GM13977 (cell line): ENCODE measurements at regions not wholly inside any gene's neighbourhood (a gene's known extent, or its start where the extent isn't known, plus 50 kb on each side); places are given as distances from the start of the nearest gene placed in this dataset.

Experiments used
- DNase-seq: peaks from one replicate; pipeline ENCODE4 v3.0.0; 2012; ENCODE audit warnings: low spot score
- in situ Hi-C: fragments of 300-500 bp; cut with MboI; formaldehyde crosslinking; loops from one replicate; pipeline ENCODE4 v1.12.0; 2022; ENCODE audit warnings: low sequenced_read_pairs, low pct_unique_long_range_greater_than_20kb, mixed read lengths, inconsistent platforms; ENCODE audit not compliant: unreplicated experiment
- TF ChIP-seq, protein P1 (sequence below): IDR thresholded peaks from 2 replicates; pipeline ENCODE4 v1.5.1; 2012; ENCODE audit warnings: mild to moderate bottlenecking, control low read depth; ENCODE audit not compliant: insufficient read depth; ENCODE audit errors: extremely low read depth, missing control alignments

- in situ Hi-C loops = no loop called here
- DNase-seq = no peak
- TF ChIP-seq, protein P1, sequence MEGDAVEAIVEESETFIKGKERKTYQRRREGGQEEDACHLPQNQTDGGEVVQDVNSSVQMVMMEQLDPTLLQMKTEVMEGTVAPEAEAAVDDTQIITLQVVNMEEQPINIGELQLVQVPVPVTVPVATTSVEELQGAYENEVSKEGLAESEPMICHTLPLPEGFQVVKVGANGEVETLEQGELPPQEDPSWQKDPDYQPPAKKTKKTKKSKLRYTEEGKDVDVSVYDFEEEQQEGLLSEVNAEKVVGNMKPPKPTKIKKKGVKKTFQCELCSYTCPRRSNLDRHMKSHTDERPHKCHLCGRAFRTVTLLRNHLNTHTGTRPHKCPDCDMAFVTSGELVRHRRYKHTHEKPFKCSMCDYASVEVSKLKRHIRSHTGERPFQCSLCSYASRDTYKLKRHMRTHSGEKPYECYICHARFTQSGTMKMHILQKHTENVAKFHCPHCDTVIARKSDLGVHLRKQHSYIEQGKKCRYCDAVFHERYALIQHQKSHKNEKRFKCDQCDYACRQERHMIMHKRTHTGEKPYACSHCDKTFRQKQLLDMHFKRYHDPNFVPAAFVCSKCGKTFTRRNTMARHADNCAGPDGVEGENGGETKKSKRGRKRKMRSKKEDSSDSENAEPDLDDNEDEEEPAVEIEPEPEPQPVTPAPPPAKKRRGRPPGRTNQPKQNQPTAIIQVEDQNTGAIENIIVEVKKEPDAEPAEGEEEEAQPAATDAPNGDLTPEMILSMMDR = no peak
Observed at GRCh38 chr1:229028987-229029878, 241.7 kb upstream of the RAB4A start.

DNA sequence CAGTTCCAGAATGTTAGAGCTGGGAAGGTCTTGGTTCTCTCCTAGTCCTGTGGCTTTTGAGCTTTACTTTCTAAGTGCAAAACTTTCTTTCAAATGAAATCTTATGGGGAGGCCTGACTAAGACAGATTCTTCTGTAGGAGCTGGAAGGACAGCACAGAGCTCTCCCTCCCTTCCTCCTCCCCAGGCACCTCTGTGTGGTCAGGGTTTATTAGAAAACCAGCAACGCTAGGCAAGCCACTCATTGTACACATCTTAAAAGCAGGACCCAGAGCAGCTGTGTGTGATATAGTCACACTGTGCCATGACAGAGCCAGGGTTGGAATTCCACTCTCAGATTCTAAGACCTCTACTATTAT lies 241.1 kb upstream of the RAB4A start:
- in situ Hi-C loops = no loop called here
- TF ChIP-seq, protein P1 = no peak
- no peak for DNase-seq

- no peak for DNase-seq
- in situ Hi-C loops = no loop called here
- TF ChIP-seq, protein P1 = no peak
Observed at GRCh38 chr1:229030630-229031029, 240.3 kb upstream of the RAB4A start.

- TF ChIP-seq, protein P1 = no peak
- no peak for DNase-seq
- in situ Hi-C loops = no loop called here
Observed at GRCh38 chr1:229031061-229031460, 239.8 kb upstream of the RAB4A start.

GRCh38 chr1:229031481-229032341 lies 239.2 kb upstream of the RAB4A start:
- TF ChIP-seq, protein P1 = no peak
- no peak for DNase-seq
- in situ Hi-C loops = no loop called here

DNA sequence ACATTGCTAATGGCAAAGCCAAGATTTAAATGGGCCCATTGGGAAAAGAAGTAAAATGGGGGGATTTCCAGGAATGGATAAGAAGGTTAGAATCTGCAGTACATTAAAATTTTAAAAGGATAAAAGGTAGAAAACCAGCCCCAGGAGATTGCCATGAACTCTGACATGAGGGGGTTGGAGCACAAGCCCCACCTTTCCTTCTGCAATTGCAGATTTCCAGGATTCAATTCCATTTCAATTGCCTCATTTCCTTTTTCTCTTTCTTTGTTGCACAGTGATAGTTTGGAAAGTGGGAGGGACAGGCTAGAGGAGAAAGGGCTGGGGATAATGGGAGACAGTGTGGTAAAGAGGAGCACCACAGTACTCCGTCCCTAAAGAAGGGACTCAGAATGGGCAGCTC lies 238.5 kb upstream of the RAB4A start:
- no peak for DNase-seq
- in situ Hi-C loops = no loop called here
- TF ChIP-seq, protein P1 = no peak
